ENCODE measurements at regions not wholly inside any gene's neighbourhood (a gene's known extent, or its start where the extent isn't known, plus 50 kb on each side); places are given as distances from the start of the nearest gene placed in this dataset.

- H3K27me3 ChIP-seq (ENCODE audit: insufficient read depth): no peaks in the 10 kb centered on the region
- no peaks in the 10 kb centered on the region for H4K20me1 ChIP-seq (ENCODE audit: insufficient read depth)
- no peak overlapping the region for H3K4me2 ChIP-seq
- 71% methylated on average over 3 of the region's 3 CpGs for WGBS (ENCODE audit: low lambda C conversion rate)
- peaks cover 5 to 17% of the 10 kb centered on the region in 2 experiments; a peak in 2 of 4 replicates for H3K4me1 ChIP-seq (ENCODE audit: control insufficient read depth in 1 of 2, insufficient read depth in 2 of 2, low read depth in 1 of 2, low read length in 1 of 2)
- no peak overlapping the region for H3K4me3 ChIP-seq (ENCODE audit: low read depth in 2 of 2, low read length in 1 of 2)
- POLR2A ChIA-PET: no interaction called here
- CTCF ChIA-PET: interaction anchor here (0.7 to 1.4 kb wide), 3 partner anchors 16 to 575 kb away, joined by 3 to 4 read pairs (median 3); no protein-coding TSS in a partner anchor
- H3K9me2 ChIP-seq: no peaks in the 10 kb centered on the region
- peaks cover 0 to 4% of the 10 kb centered on the region in 2 experiments for H3K36me3 ChIP-seq (replicated peaks in 1 of 2; ENCODE audit: control insufficient read depth in 1 of 2, insufficient read depth in 2 of 2, low read length in 1 of 2)
- no peaks in the 10 kb centered on the region for H3F3A ChIP-seq (replicated peaks; ENCODE audit: insufficient read depth)
- no peak for DNase-seq
- no peak overlapping the region for H2AFZ ChIP-seq (ENCODE audit: low read depth)
- no peak for TF ChIP-seq RAD21 (IDR thresholded peaks at IDR 0.05; ENCODE audit: low read length)
- TF ChIP-seq ZBTB33 (IDR thresholded peaks at IDR 0.05; ENCODE audit: borderline replicate concordance, low read depth): no peak
- no peak for TF ChIP-seq YY1 (IDR thresholded peaks at IDR 0.05; ENCODE audit: low read depth)
- no peak for TF ChIP-seq IRF3 (IDR thresholded peaks at IDR 0.05; ENCODE audit: low read depth, low read length)
- TF ChIP-seq TAF1 (IDR thresholded peaks at IDR 0.05; ENCODE audit: borderline replicate concordance, low read depth, low read length): no peak
- no peak for TF ChIP-seq RCOR1 (IDR thresholded peaks at IDR 0.05; ENCODE audit: low read length)
- no peak for TF ChIP-seq PBX3 (IDR thresholded peaks at IDR 0.05)
- no peak for TF ChIP-seq REST (IDR thresholded peaks at IDR 0.05; ENCODE audit: low read depth, low read length)
- no peak for TF ChIP-seq RXRA (IDR thresholded peaks at IDR 0.05; ENCODE audit: borderline replicate concordance, low read depth)
- TF ChIP-seq FOXJ3 (CRISPR knock-in tag; IDR thresholded peaks at IDR 0.05): no peak
- TF ChIP-seq ELF1 (IDR thresholded peaks at IDR 0.05): no peak
- TF ChIP-seq RFX5 (IDR thresholded peaks at IDR 0.05; ENCODE audit: low read length): no peak
- TF ChIP-seq MEF2A (IDR thresholded peaks at IDR 0.05; ENCODE audit: borderline replicate concordance, low read depth): no peak
- no peaks in the 10 kb centered on the region for H3K9me3 ChIP-seq
- H3K79me2 ChIP-seq (ENCODE audit: insufficient read depth): peaks cover 20% of the 10 kb centered on the region
- H3K9ac ChIP-seq: no peak overlapping the region
- peak overlapping the region in 1 of 2 experiments; percentile 39; a peak in 1 of 4 replicates for H3K27ac ChIP-seq (ENCODE audit: low read depth in 2 of 2, low read length in 1 of 2)
These were observed 198.4 kb upstream of the FOXN3 start for GRCh38 chr14:89615421-89615820.
